Gastrocnemius medialis (tissue), 4 donors: ENCODE measurements at regions not wholly inside any gene's neighbourhood (a gene's known extent, or its start where the extent isn't known, plus 50 kb on each side); places are given as distances from the start of the nearest gene placed in this dataset.

Experiments
- ATAC-seq, 2 donors: fragments of 150-250 bp; one replicate each; pipeline ENCODE4 v1.9.1; 2016
- DNase-seq, 2 donors: peaks; one replicate each; pipeline ENCODE4 v3.0.0-alpha.2; 2019
- H3K27ac ChIP-seq, 4 donors: fragments of 200-600 bp; sonication (generic); 1 replicate in 1 of 4; 2 replicates in 3 of 4; pipeline ENCODE4 v1.5.1; 2016 to 2018; ENCODE audit warnings: mild to moderate bottlenecking in 2 of 4, moderate library complexity in 1 of 4
- H3K27me3 ChIP-seq, 3 donors: fragments of 200-600 bp; sonication (generic) in 2 of 3; 1 replicate in 1 of 3; 2 replicates in 2 of 3; pipeline versions ENCODE4 v1.5.1 to v1.6.0; 2016 to 2019; ENCODE audit warnings: mild to moderate bottlenecking in 1 of 3, moderate library complexity in 1 of 3
- H3K36me3 ChIP-seq, 2 donors: fragments of 200-600 bp; sonication (generic) in 1 of 2; one replicate each; pipeline ENCODE4 v1.5.1; 2017 to 2018
- H3K4me1 ChIP-seq, 2 donors: fragments of 200-600 bp; sonication (generic) in 1 of 2; one replicate each; pipeline ENCODE4 v1.5.1; 2016 to 2017; ENCODE audit warnings: mild to moderate bottlenecking in 2 of 2
- H3K4me3 ChIP-seq, 4 donors: fragments of 200-600 bp; sonication (generic) in 3 of 4; 1 replicate in 1 of 4; 2 replicates in 3 of 4; pipeline ENCODE4 v1.5.1; 2016 to 2019; ENCODE audit warnings: mild to moderate bottlenecking in 2 of 4
- H3K9me3 ChIP-seq, 3 donors: fragments of 200-600 bp; sonication (generic) in 2 of 3; 1 replicate in 1 of 3; 2 replicates in 2 of 3; pipeline ENCODE4 v1.5.1; 2016 to 2019
- POLR2A ChIP-seq, 2 donors: fragments of 450-650 bp; IDR thresholded peaks; one replicate each; pipeline ENCODE4 v1.6.1; 2017; ENCODE audit warnings: antibody characterized with exemption in 2 of 2, mild to moderate bottlenecking in 2 of 2, moderate library complexity in 2 of 2
- in situ Hi-C, 4 donors: fragments of 200-750 bp; cut with MboI; loops; one replicate each; pipeline versions ENCODE4 v1.15.0 to v1.8.0; 2017; ENCODE audit warnings: low sequenced_read_pairs in 4 of 4
- intact Hi-C: fragments of 100-400 bp; cut with DNase I; formaldehyde crosslinking; loops from one replicate; pipeline ENCODE4 v1.15.1; 2023; ENCODE audit warnings: low total_unique reads
- TF ChIP-seq, protein P1 (sequence below), 5 experiments: fragments of 450-650 bp in 3 of 5; fragments of 200-600 bp in 2 of 5; sonication (generic) in 2 of 5; IDR thresholded peaks in 4 of 5; conservative IDR thresholded peaks in 1 of 5; 1 replicate in 4 of 5; 2 replicates in 1 of 5; pipeline ENCODE4 v1.5.1; 2016 to 2019; ENCODE audit warnings: antibody characterized with exemption in 5 of 5, mild to moderate bottlenecking in 3 of 5, moderate library complexity in 3 of 5

DNA sequence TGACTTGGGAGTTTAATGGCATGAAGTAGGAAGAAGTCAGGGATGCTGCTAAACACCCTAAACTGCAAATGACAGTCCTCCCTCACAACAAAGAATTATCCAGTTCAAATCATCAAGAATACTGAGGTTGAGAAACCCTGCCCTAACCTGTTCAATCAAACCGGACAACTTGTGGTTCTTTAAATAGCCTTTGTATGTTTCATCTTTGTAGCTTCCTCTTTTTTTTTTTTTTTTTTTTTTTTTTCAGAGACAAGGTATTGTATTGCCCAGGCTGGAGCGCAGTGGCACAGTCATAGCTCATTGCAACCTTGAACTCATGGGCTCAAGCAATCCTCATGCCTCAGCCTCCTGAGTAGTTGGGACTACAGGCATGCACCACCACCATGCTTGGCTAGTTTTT is 52.5 kb upstream of the TTC29 start:
- no peak overlapping the region for H3K27ac ChIP-seq
- no peak for DNase-seq
- no peaks in the 10 kb centered on the region for H3K4me1 ChIP-seq
- ATAC-seq, result no peak
- no peaks in the 10 kb centered on the region for H3K27me3 ChIP-seq
- no peaks in the 10 kb centered on the region for H3K9me3 ChIP-seq
- H3K4me3 ChIP-seq, result no peak overlapping the region
- TF ChIP-seq, protein P1, sequence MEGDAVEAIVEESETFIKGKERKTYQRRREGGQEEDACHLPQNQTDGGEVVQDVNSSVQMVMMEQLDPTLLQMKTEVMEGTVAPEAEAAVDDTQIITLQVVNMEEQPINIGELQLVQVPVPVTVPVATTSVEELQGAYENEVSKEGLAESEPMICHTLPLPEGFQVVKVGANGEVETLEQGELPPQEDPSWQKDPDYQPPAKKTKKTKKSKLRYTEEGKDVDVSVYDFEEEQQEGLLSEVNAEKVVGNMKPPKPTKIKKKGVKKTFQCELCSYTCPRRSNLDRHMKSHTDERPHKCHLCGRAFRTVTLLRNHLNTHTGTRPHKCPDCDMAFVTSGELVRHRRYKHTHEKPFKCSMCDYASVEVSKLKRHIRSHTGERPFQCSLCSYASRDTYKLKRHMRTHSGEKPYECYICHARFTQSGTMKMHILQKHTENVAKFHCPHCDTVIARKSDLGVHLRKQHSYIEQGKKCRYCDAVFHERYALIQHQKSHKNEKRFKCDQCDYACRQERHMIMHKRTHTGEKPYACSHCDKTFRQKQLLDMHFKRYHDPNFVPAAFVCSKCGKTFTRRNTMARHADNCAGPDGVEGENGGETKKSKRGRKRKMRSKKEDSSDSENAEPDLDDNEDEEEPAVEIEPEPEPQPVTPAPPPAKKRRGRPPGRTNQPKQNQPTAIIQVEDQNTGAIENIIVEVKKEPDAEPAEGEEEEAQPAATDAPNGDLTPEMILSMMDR (IDR thresholded peaks at IDR 0.05 in 4 of 5, conservative IDR thresholded peaks at IDR 0.05 in 1 of 5), result no peak
- no peak for TF ChIP-seq POLR2A (IDR thresholded peaks at IDR 0.05)
- intact Hi-C loops (no loop called here), in situ Hi-C loops (no loop called here)
- no peaks in the 10 kb centered on the region for H3K36me3 ChIP-seq

DNA sequence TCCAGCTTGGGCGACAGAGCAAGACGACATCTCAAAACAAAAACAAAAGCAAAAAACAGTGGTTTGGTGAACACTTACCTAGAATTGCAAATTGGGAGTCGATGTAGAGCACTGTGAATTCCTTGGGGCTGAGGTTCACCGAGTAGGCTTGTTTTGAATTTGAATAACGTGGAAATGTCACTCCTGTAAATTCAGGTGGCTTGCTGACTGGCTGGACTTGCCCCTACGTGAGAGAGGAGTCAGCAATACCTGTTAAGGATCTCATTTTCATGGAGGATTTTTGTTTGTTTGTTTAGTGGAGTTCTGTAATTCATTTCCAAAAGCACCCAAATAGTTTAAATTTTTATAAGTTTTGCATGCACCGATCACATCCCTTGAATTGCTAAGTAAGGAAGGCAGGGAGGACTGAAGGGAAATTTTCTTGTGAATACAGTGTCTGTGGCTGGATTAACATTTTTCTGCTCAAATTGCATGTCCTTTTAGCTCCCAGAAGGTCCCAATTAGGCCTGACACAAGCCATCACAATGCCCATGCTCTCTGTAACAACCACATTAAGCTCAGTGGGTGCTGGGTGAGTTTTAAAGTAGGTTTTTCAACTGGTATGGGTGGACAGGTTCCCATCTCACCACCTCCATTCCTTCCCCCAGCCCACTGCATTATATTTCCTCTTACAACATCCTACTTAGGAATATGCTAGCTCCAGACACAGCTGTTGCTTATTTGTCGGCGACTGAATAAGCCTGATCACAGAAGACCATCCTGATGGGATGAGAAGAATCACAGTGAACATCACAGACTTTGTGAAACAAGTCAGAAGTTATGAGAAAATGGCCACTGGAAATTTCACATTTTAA is 58.5 kb upstream of the TTC29 start:
- Histone ChIP-seq H3K27ac (no peak overlapping the region), H3K4me1 (no peaks in the 10 kb centered on the region), H3K9me3 (no peaks in the 10 kb centered on the region), H3K36me3 (no peaks in the 10 kb centered on the region), H3K27me3 (no peaks in the 10 kb centered on the region), H3K4me3 (no peak overlapping the region)
- in situ Hi-C loops, result loop anchor here in 1 of 4 donors (25.0 kb wide), 1 partner anchor 583 kb away; no protein-coding TSS in a partner anchor
- no peak for DNase-seq
- TF ChIP-seq, protein P1 (IDR thresholded peaks at IDR 0.05 in 4 of 5, conservative IDR thresholded peaks at IDR 0.05 in 1 of 5), result no peak
- TF ChIP-seq POLR2A (IDR thresholded peaks at IDR 0.05), result no peak
- ATAC-seq, result no peak
- intact Hi-C loops, result no loop called here

DNA sequence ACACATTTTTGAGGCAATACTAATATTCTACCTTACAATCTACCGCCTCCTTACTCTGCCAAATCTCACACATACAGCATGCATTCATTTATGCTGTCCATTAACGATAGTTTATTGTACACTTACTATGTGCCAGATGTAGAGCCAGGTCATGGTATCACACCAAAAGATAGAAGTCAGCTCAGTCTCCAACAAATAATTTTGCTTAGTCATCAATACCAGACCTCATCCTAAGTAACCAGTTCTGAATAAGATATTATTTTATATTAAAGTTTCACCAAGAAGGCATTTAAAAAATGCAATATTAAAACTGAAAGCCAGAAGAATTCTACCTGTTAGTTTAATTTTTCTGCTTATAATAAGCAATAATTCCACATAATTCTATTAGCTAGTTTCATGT is 60.6 kb upstream of the TTC29 start:
- TF ChIP-seq, protein P1 (IDR thresholded peaks at IDR 0.05 in 4 of 5, conservative IDR thresholded peaks at IDR 0.05 in 1 of 5), result no peak
- TF ChIP-seq POLR2A (IDR thresholded peaks at IDR 0.05), result no peak
- Histone ChIP-seq H3K36me3 (no peaks in the 10 kb centered on the region), H3K9me3 (no peaks in the 10 kb centered on the region), H3K27me3 (no peaks in the 10 kb centered on the region), H3K4me3 (no peak overlapping the region), H3K4me1 (no peaks in the 10 kb centered on the region), H3K27ac (no peak overlapping the region)
- no peak for ATAC-seq
- no peak for DNase-seq
- in situ Hi-C loops, result loop anchor here in 1 of 4 donors (25.0 kb wide), 1 partner anchor 581 kb away; no protein-coding TSS in a partner anchor
- intact Hi-C loops, result no loop called here

DNA sequence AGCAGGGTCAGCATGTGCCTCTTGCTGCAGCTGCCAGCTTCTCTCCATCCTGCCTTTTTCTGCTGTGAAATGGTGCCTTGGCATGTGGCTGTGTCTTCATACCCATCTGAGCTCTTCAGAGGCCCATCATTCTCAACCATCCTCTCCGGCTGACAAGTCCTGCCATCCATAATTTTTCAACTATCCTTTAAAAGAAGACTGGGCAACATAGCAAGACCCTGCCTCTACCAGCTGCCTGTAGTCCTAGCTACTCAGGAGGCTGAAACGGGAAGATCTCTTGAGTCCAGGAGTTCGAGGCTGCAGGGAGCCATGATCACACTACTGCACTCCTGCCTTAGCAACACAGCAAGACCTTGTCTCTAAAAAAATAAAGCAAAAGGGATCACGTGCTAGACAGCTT is 64.2 kb upstream of the TTC29 start:
- Histone ChIP-seq H3K36me3 (no peaks in the 10 kb centered on the region), H3K27me3 (no peaks in the 10 kb centered on the region), H3K4me1 (no peaks in the 10 kb centered on the region), H3K9me3 (no peaks in the 10 kb centered on the region), H3K4me3 (no peak overlapping the region), H3K27ac (no peak overlapping the region)
- DNase-seq, result no peak
- intact Hi-C loops, result no loop called here
- in situ Hi-C loops, result loop anchor here in 1 of 4 donors (25.0 kb wide), 1 partner anchor 577 kb away; no protein-coding TSS in a partner anchor
- ATAC-seq, result no peak
- no peak for TF ChIP-seq POLR2A (IDR thresholded peaks at IDR 0.05)
- TF ChIP-seq, protein P1 (IDR thresholded peaks at IDR 0.05 in 4 of 5, conservative IDR thresholded peaks at IDR 0.05 in 1 of 5), result no peak
